NCI-H1436 (cell line): ENCODE measurements at regions not wholly inside any gene's neighbourhood (a gene's known extent, or its start where the extent isn't known, plus 50 kb on each side); places are given as distances from the start of the nearest gene placed in this dataset.

ENCODE experiments used
- DNase-seq: peaks from one replicate; lab custom pipeline; 2025; lab: John Stamatoyannopoulos, UW

DNA sequence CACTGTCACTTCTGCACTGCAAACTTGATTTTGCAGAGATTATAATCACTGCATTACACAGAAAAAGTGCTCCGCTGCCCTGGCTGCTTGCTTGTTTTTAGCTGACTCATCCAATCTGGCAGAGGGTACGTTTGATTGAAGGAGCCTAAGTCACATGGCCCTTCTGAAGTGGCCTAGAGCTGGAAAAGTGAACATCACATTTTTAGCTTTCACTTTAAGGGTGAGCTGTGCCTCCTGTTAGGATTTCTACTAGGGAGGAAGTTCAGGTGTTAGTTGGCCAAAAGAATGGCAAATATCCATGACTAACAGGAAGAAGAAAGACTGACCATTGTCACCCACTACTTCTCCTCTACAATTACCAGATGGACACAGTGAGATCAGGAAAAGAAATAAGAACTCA lies 889.1 kb upstream of the MAP3K7 start:
- DNase-seq: peak; percentile 43

DNA sequence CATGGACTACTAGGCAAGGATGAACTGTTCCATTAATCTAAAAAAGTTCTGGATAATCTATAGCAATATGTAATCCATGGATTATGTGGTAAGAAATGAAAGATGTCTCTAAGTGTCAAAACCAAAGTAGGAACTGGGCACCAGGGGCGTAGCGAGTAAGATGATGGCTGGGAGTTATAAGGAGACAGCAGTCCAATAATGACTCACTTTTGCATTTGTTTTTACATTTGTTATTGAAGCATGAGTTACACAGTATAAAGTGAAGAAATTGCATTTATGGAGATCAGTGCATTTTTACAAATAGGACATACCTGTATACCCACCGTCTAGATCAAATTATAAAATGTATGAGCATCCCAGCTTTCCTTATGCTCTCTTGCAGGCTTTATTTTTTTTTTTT lies 878.5 kb upstream of the MAP3K7 start:
- DNase-seq: no peak

DNA sequence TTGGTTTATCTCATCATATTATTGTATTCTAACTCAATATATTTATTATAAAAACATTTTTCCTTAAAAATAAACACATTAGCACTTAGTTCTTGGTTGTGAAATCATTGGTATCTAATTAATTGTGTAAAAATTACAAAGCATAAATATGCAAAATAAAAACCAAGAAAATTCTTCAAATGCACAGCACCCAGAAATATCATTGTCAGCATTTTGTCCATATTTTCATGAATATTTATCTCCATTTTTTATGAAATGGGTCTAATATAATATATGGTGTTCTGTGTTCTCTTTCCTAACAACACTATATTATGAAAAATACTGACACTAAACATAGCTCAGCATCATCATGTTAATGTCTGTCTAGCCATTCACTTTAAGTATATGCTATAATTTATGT lies 877.8 kb upstream of the MAP3K7 start:
- DNase-seq: no peak

DNA sequence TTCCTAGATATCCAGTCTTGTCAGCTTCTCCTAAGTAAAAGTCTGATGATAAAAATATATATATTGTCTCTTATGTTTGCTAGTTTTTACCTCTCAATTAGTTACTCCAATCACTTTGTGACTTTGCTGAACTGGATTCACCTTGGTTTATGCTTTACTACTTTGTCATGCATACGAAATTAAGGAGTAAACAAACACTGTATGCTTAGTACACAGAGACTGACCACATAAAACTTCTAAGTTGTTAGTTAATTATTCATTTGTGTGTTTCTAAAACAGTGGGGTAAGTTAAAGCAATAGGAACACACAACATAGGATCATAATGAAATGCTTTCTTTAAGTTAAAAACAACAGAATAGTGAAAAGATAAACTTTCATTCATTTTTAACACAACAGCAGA lies 877.3 kb upstream of the MAP3K7 start:
- DNase-seq: no peak

DNA sequence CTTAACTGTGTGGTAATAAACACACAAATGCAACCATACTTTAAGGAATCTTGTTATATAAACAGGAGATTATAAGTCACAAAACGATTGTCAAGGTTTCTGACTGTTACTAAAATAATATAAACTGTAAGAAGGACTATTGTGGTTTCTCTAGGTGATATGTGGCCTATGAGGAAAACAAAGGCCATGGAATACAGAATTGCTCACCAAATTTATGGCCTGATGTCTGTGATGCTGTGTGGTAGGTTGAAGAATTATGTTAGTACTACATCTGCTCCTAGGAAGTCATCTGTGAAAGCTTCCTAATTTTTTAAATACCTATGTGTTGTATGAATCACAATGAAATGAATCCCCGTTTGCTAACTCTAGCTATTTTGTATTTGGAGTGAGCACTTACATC lies 875.4 kb upstream of the MAP3K7 start:
- DNase-seq: no peak

DNA sequence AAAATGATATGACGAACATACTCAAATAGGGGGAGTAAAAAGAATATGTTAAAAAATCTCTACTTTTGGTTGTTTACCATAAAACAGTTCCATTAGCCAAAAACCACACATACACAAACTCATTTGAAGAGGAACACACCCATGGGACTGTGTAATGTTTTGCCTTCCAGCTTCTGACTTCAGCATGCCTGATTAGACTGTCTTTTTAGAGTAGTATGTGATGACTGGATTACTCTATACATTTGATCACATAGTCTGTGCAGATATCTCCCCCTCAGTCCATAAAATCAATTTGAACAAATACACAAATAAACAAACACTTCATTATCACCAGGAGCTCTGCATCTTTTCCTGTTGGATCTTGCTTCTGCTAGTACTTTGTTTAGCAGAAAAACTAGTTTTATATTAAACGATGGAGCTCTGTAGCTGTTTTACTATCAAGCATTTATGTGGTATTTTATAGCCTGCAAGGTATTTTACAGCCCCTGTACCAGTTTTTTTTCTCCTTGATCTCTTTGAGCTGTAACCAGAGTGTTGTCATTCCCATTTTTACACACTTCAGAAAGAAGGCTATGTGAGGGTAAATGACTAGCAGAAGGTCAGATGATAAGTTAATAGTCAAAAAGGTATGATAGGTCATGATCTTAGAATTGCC lies 866.5 kb upstream of the MAP3K7 start:
- DNase-seq: no peak

DNA sequence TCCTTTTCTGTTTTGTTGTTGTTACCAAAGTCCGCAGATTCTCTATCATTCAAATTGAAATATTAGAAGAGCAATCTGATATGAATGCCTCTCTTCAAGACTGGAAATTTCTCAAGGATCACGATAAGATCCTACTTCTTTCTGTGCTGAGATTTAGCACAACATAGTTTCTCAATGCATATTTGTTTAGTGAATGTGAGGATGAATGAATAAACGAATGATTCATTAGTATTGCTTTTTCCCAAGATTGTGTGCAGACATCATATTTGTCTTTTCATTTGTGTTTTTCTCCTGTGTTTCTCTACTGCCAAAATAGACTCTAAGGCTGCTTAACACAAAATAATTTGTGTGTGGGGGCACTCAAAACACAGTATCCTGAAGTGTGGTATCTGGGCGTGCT lies 862.7 kb upstream of the MAP3K7 start:
- DNase-seq: no peak

DNA sequence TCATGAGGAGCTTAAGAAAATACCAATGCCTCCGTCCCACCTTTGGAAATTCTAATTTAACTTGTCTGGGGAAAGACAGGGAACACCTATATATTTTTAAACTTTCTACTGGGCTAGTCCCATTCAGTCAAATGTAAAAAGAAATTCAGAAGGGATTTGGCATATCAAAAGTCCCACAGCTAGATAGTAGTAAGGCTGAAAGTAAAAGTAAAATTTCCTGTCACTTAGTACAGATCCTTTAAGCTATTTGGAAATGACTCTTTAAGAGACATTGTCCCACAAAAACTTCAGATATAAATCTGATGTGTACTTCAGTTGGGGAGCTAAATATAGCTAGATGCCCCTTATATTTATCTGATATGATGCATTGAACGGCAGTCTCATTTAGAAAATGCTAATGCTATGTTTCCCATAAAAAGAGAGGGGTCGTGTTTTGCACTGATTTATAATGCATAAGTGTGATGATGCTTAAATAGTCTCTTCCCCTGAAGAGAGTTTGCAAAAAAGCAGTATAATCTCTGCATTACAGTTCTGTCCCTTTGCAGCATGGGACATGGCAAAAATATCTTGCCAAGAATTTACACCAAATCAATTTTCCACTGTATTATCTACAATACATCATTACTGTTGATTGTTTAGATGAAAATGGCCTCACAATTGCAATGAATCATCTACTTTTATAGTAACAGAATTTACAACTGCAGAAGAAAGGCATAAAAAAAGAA lies 860.8 kb upstream of the MAP3K7 start:
- no peak for DNase-seq

DNA sequence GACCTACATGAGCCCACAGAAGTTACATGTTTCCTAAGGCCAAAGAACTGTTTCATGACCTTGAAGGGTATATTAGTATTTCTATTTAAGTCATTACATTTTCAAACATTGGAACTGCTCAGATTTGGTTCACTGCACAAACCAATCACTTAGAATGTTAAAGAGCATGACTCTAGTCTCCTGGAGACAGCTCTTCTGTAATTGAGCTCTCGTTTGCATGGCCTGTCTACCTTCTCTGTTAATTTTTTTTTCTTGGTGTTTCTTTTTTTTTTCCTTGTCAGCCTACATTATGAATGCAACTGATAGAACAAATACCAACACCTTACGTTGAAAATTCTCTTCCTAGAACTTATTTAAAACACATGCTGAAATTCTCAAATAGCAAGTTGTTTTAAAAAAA lies 860.2 kb upstream of the MAP3K7 start:
- no peak for DNase-seq

DNA sequence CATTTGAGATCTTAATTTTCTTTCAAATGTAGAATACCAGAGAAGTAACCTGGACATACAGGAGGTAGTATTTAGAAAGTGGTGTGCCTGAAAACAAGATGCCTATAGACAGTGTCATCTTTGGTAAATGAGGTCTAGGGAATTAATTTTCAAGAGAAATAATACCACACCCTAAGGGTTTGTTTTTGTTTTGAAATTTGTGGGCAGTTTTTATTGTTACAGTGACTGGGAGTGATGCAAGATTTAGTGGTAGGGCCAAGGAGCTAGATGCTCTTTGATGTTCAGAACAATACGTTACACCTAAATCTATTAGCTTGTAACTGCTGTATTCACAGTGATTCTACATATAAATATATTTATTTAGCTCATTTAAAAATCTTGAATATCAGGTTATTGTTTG lies 856.5 kb upstream of the MAP3K7 start:
- no peak for DNase-seq

DNA sequence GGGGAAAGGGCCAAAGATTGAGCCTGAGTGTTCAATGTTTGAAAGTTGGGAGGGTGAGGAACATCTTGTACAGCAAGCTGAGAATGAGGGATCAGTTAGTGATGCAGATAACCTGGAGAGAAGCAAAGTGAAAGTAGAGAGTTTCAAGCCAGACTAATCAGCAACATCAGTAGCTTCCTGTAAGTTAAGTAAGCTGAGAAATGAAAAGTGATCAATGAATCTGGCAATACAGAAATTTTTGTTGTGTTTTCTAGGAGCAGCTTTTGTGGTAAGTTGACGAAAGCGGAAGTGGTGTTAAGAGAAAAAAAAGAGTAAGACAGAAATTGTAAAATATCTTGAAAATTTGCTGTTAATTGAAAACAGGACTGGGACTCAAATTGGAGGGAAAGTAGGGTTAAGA lies 855.5 kb upstream of the MAP3K7 start:
- no peak for DNase-seq

DNA sequence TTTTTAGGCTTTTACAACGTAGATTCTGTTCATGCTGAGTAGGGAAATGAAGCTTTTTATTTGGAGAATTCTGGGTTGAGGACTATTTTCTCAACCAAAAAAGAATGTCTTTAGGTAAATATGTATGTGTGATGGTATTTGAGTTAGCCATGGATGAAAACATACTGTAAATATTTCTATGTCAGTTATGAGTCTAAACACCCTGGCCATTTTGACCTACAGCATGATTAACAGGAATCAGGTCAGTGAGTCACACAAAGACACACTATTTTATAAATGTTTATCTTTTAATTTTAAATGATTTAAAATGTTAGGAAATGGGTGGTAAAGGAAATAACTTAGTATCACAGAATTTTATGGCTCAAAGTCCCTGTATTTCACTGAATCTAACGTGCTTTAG lies 851.7 kb upstream of the MAP3K7 start:
- DNase-seq: no peak

DNA sequence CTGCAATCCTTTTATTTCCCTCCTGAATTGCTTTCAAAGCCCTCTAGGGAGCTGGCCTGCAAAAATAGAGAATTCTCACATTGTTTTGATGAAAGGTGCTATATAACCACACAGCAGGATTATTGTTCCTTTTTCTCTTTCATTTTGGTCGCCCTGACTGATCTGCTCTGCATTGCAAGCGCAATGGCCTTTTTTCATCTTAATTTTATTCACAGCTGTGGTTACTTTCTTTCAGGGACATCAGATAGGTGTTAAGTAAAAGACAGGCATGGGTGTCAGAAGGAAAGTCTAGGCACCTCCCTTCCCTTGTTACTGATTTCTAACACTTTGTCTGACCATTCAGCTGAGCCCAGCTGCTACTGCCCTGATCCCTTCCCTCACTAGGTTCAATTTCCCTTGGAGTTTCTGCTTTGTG lies 850.5 kb upstream of the MAP3K7 start:
- no peak for DNase-seq

DNA sequence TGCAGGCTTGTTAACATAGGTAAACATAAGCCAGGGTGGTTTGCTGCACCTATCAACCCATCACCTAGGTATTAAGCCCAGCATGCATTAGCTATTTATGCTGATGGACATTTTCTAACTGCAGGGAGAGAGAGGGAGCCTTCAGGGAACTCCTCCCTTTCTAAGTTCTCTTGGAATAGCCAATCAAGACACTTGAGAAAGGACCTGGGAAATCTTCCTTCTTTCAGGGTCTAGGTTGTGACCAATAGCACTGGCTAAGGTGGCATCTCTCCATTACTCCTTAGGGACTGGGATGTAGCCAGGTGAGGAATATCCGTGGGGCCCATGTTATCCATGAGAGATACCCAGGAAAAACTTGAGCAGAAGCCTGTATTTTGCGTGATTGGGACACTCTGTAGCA lies 849.6 kb upstream of the MAP3K7 start:
- DNase-seq: no peak

DNA sequence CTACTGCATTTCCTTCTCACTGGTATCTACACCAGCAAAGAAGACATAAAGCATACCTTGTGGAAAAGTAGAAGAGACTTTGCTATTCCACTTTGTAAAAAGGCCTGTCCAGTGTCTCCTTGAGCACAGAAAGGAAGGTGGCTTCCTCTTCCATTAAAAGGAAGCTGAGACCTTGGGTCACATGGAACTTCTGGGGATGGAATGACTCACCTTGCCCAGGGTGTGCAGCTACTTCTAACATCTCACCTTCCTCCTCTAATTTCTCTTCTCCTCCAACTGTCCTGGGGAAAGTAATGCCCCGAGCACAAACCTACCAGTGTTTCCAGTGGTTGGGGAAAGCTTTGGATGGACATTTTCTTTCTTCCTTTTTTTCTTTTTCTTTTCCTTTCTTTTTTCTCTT lies 848.8 kb upstream of the MAP3K7 start:
- DNase-seq: no peak

DNA sequence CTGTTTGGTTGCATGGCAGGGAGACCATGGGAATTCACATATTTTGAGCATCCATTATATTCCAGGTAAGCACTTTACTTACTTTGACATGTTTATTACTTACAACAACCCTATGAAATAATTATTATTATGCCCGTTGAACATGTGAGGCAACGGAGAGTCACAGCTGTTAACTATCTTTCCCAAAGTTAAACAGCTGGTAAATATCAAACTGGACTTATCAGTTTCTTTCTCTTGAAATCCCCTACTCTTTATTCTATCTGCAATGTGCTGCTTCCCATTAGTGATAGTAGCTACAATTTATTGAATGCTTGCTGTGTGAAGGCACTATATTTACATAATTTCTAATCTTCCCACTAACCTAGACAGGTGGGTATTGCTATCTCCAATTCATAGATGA lies 847.7 kb upstream of the MAP3K7 start:
- DNase-seq: no peak

DNA sequence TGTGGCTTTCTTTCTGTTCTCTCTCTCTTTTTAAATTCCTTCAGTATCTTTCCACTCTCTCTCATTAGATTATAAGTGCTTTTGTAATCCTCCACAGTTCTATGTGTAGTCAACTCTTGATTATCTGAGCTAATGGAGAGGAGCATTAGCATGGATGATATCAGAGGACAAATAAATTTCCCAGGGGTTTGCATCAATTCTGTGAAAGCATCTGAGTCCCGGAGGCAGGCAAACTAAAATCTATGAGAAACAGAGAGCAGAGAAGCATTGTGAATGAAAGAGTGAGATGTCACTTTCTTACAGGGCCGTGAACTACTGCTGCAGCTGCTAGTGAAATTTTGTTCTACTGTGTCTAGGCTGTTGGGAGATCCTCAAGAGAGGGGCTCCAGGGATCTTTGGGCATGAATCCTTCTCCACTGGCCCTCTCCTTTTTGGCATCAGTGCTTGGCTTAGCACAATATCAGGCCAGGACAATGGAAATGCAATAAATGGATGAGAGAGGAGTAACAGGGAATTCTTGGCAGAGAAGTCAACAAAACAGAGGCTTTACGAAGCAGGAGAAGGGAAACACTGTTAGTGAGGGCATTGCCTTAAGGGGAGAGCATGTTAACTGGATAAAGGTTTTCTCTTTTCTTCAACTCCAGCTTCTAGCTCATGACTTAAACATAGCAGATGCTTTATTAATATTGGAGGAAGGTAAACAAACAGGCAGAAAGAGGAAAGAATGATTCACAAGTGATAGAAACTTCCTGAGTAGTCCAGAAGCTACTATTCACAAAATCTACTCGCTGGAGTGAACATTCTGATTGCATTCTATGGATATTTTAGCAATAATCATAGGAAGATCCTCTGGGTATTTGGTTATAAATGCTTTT lies 847.0 kb upstream of the MAP3K7 start:
- no peak for DNase-seq

DNA sequence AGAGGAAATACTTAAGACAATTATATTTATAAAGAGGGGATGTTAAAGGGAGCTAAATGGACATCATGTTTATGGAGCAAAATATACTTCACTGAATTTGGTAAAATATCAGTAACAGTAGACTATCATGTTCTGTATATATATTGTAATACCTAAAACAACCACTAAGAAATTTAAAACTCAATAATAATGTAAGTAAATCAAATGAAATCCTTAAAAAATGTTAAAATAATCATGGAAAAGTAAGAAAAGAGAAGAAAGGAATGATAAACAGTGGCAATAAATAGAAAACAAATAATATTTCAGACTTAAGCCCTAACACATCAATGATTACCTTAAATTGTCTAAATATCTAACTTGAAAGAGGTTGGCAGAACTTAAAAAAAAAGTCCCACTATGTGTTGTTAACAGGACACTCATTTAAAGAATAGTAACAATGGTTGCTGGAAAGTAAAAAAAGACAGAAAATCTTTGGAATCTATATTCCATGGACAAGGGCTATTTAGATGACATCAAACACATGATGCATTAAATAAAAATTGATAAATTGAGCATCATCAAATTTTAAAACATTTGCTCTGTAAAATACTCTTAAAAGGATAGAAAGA lies 842.2 kb upstream of the MAP3K7 start:
- no peak for DNase-seq

DNA sequence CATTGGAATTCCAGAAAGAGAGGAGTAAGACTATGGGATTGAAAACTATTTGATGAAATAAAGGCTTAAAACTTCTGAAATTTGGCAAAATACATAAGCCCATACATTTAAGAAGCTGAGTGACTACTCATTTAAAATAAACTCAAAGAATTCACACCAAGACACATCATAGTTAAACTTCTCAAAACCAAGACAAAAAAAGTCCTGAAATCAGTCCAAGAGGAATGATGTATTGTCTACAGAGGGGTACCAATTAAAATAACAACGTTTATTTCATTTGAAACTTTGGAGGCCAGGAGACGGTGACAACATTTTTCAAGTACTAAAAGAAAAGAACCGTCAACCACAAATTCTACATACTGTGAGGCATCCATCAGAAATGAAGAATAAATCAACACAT lies 841.4 kb upstream of the MAP3K7 start:
- no peak for DNase-seq

DNA sequence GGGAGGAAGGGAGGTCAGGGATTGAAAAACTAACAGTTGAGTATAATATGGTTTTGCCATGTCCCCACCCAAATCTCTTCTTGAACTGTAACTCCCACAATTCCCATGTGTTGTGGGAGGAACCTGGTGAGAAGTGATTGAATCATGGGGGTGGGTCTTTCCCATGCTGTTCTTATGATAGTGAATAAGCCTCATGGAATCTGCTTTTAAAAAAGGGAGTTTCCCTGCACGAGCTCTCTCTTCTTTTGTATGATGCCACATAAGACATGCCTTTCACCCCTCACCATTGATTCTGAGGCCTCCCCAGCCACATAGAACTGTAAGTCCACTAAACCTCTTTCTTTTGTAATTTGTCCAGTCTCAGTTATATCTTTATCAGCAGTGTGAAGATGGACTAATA lies 833.4 kb upstream of the MAP3K7 start:
- no peak for DNase-seq

DNA sequence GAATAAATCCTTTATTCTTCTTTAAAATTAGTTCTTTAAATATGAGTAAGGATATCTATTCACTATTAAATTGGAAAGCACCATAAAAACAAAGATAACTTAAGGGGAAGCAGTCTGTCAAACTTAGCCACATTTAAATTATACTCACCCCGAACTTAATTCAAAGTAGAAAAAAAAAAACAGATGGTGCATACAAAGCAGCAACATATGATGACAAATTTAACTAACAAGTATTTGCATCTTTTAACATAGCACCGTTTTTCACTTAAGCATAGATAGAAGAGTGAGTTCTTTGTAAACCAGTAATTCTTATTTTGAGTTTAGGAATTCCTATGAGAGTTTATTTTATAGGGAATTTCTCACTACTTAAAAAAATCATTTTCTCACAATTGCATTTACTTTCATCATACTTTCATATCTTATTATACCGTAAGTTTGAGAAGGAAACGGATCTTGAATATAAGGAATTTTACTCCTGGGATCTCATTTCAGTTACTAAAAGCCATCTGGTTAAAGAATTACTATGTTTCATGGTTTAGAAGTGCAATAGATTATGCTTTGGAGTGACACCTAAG lies 828.2 kb upstream of the MAP3K7 start:
- no peak for DNase-seq

DNA sequence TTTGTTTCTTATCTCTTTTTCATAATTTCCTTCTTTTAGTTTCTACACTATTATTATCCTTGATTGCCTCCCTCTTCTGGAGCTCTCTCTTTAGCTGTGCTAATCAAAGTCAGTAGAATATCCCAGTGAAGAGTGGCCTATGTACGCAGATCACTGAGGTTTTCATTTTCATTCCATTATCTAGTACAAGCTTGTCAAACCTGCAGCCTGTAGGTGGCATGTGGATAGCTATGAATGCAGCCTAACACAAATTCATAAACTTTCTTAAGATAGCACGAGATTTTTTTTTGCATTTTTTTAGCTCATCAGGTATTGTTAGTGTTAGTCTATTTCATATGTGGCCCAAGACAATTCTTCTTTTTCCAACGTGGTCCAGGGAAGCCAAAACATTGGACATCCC lies 825.7 kb upstream of the MAP3K7 start:
- no peak for DNase-seq
